ENCODE measurements at regions not wholly inside any gene's neighbourhood (a gene's known extent, or its start where the extent isn't known, plus 50 kb on each side); places are given as distances from the start of the nearest gene placed in this dataset.

DNA sequence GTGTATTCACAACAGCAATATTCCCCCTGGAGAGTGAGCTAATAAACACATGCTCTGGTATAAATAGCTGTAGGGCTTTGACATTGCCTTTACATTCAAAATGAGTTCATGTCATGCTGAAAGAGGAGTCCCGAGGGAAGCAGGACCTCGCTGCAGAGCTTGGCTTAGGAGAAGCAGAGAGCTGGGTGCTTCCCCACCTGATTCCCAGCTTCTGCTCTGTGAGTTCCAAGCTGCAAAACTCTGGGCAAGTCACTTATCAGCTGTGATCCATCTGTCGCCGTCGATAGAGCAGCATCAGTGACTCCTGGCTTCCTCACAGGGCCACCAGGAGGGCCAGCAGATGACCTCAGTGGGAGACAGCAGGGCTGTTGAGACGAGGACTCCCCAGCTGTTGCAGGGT lies 241.8 kb downstream of the ANKRD60 start:
- ChIA-PET POLR2A (ENCODE audit: unreplicated experiment) (no interaction called here), CTCF (no interaction called here)
- no peak overlapping the region for H3K14ac ChIP-seq (replicated peaks; ENCODE audit: low read depth, low read length)
- no peak for TF ChIP-seq MAFK (IDR thresholded peaks at IDR 0.05; ENCODE audit: low read depth, low read length)
- TF ChIP-seq FOS (IDR thresholded peaks at IDR 0.05; ENCODE audit: low read depth, low read length): no peak
- TF ChIP-seq BHLHE40 (IDR thresholded peaks at IDR 0.05; ENCODE audit: low read depth, low read length): no peak
- no peak for TF ChIP-seq MXI1 (IDR thresholded peaks at IDR 0.05; ENCODE audit: borderline replicate concordance, low read depth, low read length)
- TF ChIP-seq RAD21 (IDR thresholded peaks at IDR 0.05; ENCODE audit: low read length): no peak
- no peak for TF ChIP-seq SMC3 (IDR thresholded peaks at IDR 0.05; ENCODE audit: low read depth, low read length)
- TF ChIP-seq, protein P1, sequence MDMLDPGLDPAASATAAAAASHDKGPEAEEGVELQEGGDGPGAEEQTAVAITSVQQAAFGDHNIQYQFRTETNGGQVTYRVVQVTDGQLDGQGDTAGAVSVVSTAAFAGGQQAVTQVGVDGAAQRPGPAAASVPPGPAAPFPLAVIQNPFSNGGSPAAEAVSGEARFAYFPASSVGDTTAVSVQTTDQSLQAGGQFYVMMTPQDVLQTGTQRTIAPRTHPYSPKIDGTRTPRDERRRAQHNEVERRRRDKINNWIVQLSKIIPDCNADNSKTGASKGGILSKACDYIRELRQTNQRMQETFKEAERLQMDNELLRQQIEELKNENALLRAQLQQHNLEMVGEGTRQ (IDR thresholded peaks at IDR 0.05; ENCODE audit: low read depth, low read length): no peak
- no peak for TF ChIP-seq CEBPB (IDR thresholded peaks at IDR 0.05; ENCODE audit: low read depth, low read length)
- no peak for TF ChIP-seq POLR2A (IDR thresholded peaks at IDR 0.05; ENCODE audit: low read depth, low read length)
- TF ChIP-seq MAZ (IDR thresholded peaks at IDR 0.05; ENCODE audit: borderline replicate concordance, low read depth, low read length): no peak
- no peak for TF ChIP-seq CHD1 (IDR thresholded peaks at IDR 0.05; ENCODE audit: low read depth, low read length)
- TF ChIP-seq RCOR1 (IDR thresholded peaks at IDR 0.05; ENCODE audit: insufficient replicate concordance, low read length): no peak
- TF ChIP-seq RFX5 (IDR thresholded peaks at IDR 0.05; ENCODE audit: low read depth, low read length): no peak
- no peak for TF ChIP-seq NFE2L2 (IDR thresholded peaks at IDR 0.05; ENCODE audit: low read depth, low read length)
- TF ChIP-seq, protein P2, sequence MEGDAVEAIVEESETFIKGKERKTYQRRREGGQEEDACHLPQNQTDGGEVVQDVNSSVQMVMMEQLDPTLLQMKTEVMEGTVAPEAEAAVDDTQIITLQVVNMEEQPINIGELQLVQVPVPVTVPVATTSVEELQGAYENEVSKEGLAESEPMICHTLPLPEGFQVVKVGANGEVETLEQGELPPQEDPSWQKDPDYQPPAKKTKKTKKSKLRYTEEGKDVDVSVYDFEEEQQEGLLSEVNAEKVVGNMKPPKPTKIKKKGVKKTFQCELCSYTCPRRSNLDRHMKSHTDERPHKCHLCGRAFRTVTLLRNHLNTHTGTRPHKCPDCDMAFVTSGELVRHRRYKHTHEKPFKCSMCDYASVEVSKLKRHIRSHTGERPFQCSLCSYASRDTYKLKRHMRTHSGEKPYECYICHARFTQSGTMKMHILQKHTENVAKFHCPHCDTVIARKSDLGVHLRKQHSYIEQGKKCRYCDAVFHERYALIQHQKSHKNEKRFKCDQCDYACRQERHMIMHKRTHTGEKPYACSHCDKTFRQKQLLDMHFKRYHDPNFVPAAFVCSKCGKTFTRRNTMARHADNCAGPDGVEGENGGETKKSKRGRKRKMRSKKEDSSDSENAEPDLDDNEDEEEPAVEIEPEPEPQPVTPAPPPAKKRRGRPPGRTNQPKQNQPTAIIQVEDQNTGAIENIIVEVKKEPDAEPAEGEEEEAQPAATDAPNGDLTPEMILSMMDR (conservative IDR thresholded peaks at IDR 0.05; ENCODE audit: low read depth, low read length): no peak
- TF ChIP-seq, protein P3, sequence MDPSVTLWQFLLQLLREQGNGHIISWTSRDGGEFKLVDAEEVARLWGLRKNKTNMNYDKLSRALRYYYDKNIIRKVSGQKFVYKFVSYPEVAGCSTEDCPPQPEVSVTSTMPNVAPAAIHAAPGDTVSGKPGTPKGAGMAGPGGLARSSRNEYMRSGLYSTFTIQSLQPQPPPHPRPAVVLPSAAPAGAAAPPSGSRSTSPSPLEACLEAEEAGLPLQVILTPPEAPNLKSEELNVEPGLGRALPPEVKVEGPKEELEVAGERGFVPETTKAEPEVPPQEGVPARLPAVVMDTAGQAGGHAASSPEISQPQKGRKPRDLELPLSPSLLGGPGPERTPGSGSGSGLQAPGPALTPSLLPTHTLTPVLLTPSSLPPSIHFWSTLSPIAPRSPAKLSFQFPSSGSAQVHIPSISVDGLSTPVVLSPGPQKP (IDR thresholded peaks at IDR 0.05; ENCODE audit: borderline replicate concordance, low read depth, low read length): no peak
- no peak overlapping the region for H2BK20ac ChIP-seq (ENCODE audit: low read depth, low read length)
- H2BK120ac ChIP-seq (ENCODE audit: low read depth, low read length): no peak overlapping the region
- dilution Hi-C loops (cut with HindIII; ENCODE audit: low sequenced_read_pairs, unreplicated experiment) (no loop called here), intact Hi-C loops (cut with micrococcal nuclease) (no loop called here), in situ Hi-C loops (cut with MboI; ENCODE audit: low sequenced_read_pairs) (no loop called here)
- H4K20me1 ChIP-seq (ENCODE audit: insufficient read depth, low read length): no peaks in the 10 kb centered on the region
- no TSS peak for BruUV-seq (replicated peaks)
- H3K23ac ChIP-seq (ENCODE audit: low read depth, low read length): no peak overlapping the region
- WGBS, 2 experiments (ENCODE audit: extremely low coverage in 2 of 2, insufficient read length in 1 of 2): 33% methylated on average over 3 of the region's 6 CpGs; no CpG with 5 or more reads in 1 of the 2 experiments
- H3K27ac ChIP-seq (ENCODE audit: insufficient read depth, low read length): no peak overlapping the region
- ATAC-seq (ENCODE audit: low read depth): no peak
- no peaks in the 10 kb centered on the region for H3K9me1 ChIP-seq (ENCODE audit: insufficient read depth, low read length)
- H2AFZ ChIP-seq (replicated peaks; ENCODE audit: low read length, poor library complexity): no peak overlapping the region
- H2BK5ac ChIP-seq (ENCODE audit: low read depth, low read length, poor library complexity, severe bottlenecking): no peak overlapping the region
- H2BK15ac ChIP-seq (ENCODE audit: low read depth, low read length): no peak overlapping the region
- no peak overlapping the region for H3K4me3 ChIP-seq (ENCODE audit: insufficient read depth, low read depth, low read length)
- no peak overlapping the region for H3K18ac ChIP-seq (ENCODE audit: low read depth, low read length)
- no peak overlapping the region for H3K56ac ChIP-seq (ENCODE audit: extremely low read depth, insufficient read depth, low read length)
- no peak overlapping the region for H3K4ac ChIP-seq (ENCODE audit: low read depth, low read length)
- no peak for DNase-seq
- H3K79me1 ChIP-seq (ENCODE audit: low read depth in 1 of 2, low read length in 2 of 2): no peaks in the 10 kb centered on the region
- H3K9me3 ChIP-seq (ENCODE audit: control insufficient read depth, insufficient read depth, low read length): no peaks in the 10 kb centered on the region
- no peak overlapping the region for H4K5ac ChIP-seq (ENCODE audit: low read depth, low read length)
- H3K36me3 ChIP-seq (ENCODE audit: control insufficient read depth, insufficient read depth, low read length): no peaks in the 10 kb centered on the region
- no peak overlapping the region for H2AK5ac ChIP-seq (ENCODE audit: low read depth, low read length)
- H3K4me1 ChIP-seq (ENCODE audit: control insufficient read depth, insufficient read depth, low read length): no peaks in the 10 kb centered on the region
- no peaks in the 10 kb centered on the region for H3K27me3 ChIP-seq (ENCODE audit: control insufficient read depth, insufficient read depth, low read length)
- no peak overlapping the region for H3K4me2 ChIP-seq (ENCODE audit: low read depth, low read length)
- no peak overlapping the region for H3K9ac ChIP-seq (ENCODE audit: low read depth, low read length)
- no peak overlapping the region for H2AK9ac ChIP-seq (replicated peaks; ENCODE audit: low read depth, low read length, poor library complexity)
- no peak overlapping the region for H4K91ac ChIP-seq (ENCODE audit: insufficient read depth, low read depth, low read length)
- H4K8ac ChIP-seq (ENCODE audit: low read depth in 2 of 2, low read length in 2 of 2): no peak overlapping the region

Data from IMR-90 (cell line).